Stimulated activated CD4-positive, alpha-beta T cell treated with anti-CD3 and anti-CD28 coated beads, TNF-alpha, amount 100 ng/mL, for 24 hours (primary cell): ENCODE measurements at regions not wholly inside any gene's neighbourhood (a gene's known extent, or its start where the extent isn't known, plus 50 kb on each side); places are given as distances from the start of the nearest gene placed in this dataset.

Source experiments
- DNase-seq, 3 experiments: peaks; one replicate each; pipeline ENCODE4 v3.0.0-alpha.2; 2020; ENCODE audit warnings: low read depth in 3 of 3

- DNase-seq, result no peak
These were observed 152.0 kb downstream of the ETS2 start for GRCh38 chr21:38957575-38958322.

GRCh38 chr21:38956856-38957571 lies 151.3 kb downstream of the ETS2 start:
- DNase-seq, result no peak

- DNase-seq, result no peak
These were observed 150.8 kb downstream of the ETS2 start for GRCh38 chr21:38956521-38956855.

GRCh38 chr21:38956007-38956406 lies 150.3 kb downstream of the ETS2 start:
- DNase-seq, result no peak

GRCh38 chr21:38955495-38955894 lies 149.8 kb downstream of the ETS2 start:
- no peak for DNase-seq

GRCh38 chr21:38954588-38955004 lies 148.9 kb downstream of the ETS2 start:
- DNase-seq, result no peak

GRCh38 chr21:38953516-38953915 lies 147.8 kb downstream of the ETS2 start:
- no peak for DNase-seq

GRCh38 chr21:38952890-38953289 lies 147.2 kb downstream of the ETS2 start:
- DNase-seq, result no peak

- DNase-seq, result no peak
These were observed 145.5 kb downstream of the ETS2 start for GRCh38 chr21:38951095-38951730.

- DNase-seq, result no peak
These were observed 144.8 kb downstream of the ETS2 start for GRCh38 chr21:38950435-38951094.

GRCh38 chr21:38949070-38949380 lies 143.3 kb downstream of the ETS2 start:
- no peak for DNase-seq

- DNase-seq, result no peak
These were observed 142.8 kb downstream of the ETS2 start for GRCh38 chr21:38948377-38949069.

GRCh38 chr21:38945545-38946245 lies 140.0 kb downstream of the ETS2 start:
- DNase-seq, result no peak

GRCh38 chr21:38944903-38945302 lies 139.2 kb downstream of the ETS2 start:
- no peak for DNase-seq

GRCh38 chr21:38944402-38944801 lies 138.7 kb downstream of the ETS2 start:
- no peak for DNase-seq

GRCh38 chr21:38942748-38943211 lies 137.1 kb downstream of the ETS2 start:
- DNase-seq, result no peak

GRCh38 chr21:38938769-38939168 lies 133.0 kb downstream of the ETS2 start:
- no peak for DNase-seq

- DNase-seq, result no peak
These were observed 132.6 kb downstream of the ETS2 start for GRCh38 chr21:38938343-38938742.

GRCh38 chr21:38937844-38938243 lies 132.1 kb downstream of the ETS2 start:
- no peak for DNase-seq

GRCh38 chr21:38937286-38937790 lies 131.6 kb downstream of the ETS2 start:
- no peak for DNase-seq

GRCh38 chr21:38936240-38936639 lies 130.5 kb downstream of the ETS2 start:
- DNase-seq, result no peak
